Astrocyte (in vitro differentiated cells and primary cell): ENCODE measurements at regions not wholly inside any gene's neighbourhood (a gene's known extent, or its start where the extent isn't known, plus 50 kb on each side); places are given as distances from the start of the nearest gene placed in this dataset.

Experiments used
- CTCF ChIP-seq: IDR thresholded peaks from 2 replicates; pipeline ENCODE4 v1.5.1; 2011; ENCODE audit warnings: low read depth, mild to moderate bottlenecking, inconsistent platforms, low read length, moderate library complexity; ENCODE audit not compliant: insufficient read depth
- EZH2 ChIP-seq: IDR thresholded peaks from 2 replicates; pipeline ENCODE4 v1.6.1; 2012; ENCODE audit warnings: mild to moderate bottlenecking, low read length, inconsistent platforms; ENCODE audit not compliant: insufficient read depth

- TF ChIP-seq CTCF: no peak
- TF ChIP-seq EZH2: no peak
Observed at GRCh38 chr3:110670407-110670806, 401.2 kb upstream of the NECTIN3 start.
